ENCODE measurements at regions not wholly inside any gene's neighbourhood (a gene's known extent, or its start where the extent isn't known, plus 50 kb on each side); places are given as distances from the start of the nearest gene placed in this dataset.

- no peak for DNase-seq (ENCODE audit: low read depth)
- H3K4me3 ChIP-seq (ENCODE audit: low read depth, low read length): no peak overlapping the region
- TF ChIP-seq, protein P1, sequence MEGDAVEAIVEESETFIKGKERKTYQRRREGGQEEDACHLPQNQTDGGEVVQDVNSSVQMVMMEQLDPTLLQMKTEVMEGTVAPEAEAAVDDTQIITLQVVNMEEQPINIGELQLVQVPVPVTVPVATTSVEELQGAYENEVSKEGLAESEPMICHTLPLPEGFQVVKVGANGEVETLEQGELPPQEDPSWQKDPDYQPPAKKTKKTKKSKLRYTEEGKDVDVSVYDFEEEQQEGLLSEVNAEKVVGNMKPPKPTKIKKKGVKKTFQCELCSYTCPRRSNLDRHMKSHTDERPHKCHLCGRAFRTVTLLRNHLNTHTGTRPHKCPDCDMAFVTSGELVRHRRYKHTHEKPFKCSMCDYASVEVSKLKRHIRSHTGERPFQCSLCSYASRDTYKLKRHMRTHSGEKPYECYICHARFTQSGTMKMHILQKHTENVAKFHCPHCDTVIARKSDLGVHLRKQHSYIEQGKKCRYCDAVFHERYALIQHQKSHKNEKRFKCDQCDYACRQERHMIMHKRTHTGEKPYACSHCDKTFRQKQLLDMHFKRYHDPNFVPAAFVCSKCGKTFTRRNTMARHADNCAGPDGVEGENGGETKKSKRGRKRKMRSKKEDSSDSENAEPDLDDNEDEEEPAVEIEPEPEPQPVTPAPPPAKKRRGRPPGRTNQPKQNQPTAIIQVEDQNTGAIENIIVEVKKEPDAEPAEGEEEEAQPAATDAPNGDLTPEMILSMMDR (IDR thresholded peaks at IDR 0.05; ENCODE audit: insufficient read depth, low read depth, low read length): no peak
These were observed 69.4 kb upstream of the FBXL4 start for GRCh38 chr6:99017150-99017549.

DNA sequence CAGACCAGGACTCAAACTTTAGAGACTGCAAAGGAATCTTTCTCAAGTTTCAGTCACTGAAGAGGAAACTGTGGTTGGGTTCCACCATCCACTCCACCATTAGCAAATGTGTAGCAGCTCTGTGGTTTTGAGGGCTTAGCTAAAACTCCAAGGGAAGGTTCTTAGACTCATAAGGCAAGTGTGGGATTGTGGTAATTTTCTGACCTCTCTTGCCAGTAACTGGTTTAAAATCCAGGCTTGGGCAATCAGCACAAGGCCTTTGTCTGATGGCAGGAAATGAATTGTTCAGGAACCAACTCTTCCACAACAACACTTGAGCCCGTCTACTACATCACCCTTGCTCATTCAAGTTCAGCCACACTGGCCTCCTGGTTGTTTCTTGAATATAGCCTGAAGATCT, 68.6 kb upstream of the FBXL4 start:
- TF ChIP-seq, protein P1 (IDR thresholded peaks at IDR 0.05; ENCODE audit: insufficient read depth, low read depth, low read length): no peak
- DNase-seq (ENCODE audit: low read depth): no peak
- H3K4me3 ChIP-seq (ENCODE audit: low read depth, low read length): no peak overlapping the region

- H3K4me3 ChIP-seq (ENCODE audit: low read depth, low read length): no peak overlapping the region
- no peak for DNase-seq (ENCODE audit: low read depth)
- TF ChIP-seq, protein P1 (IDR thresholded peaks at IDR 0.05; ENCODE audit: insufficient read depth, low read depth, low read length): no peak
These were observed 66.3 kb upstream of the FBXL4 start for GRCh38 chr6:99014061-99014460.

DNA sequence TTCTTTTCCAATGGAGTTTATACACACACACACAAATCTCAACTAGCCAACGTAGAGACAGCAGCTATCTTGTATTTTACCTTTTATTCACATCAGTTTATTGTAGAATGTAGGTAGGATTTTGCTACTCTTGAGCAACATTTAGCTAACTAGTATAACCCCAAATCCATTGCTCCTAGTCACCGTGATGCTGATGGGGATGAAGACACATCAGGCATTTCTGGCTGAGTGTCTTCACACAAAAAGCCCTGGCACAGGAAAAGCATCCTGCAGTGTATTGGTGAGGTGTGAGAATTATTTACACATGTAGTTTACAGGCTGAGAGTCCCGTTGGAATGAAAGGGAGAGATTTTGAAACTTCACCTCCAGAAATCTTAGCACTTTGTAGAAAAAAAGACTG, 65.9 kb upstream of the FBXL4 start:
- no peak overlapping the region for H3K4me3 ChIP-seq (ENCODE audit: low read depth, low read length)
- no peak for DNase-seq (ENCODE audit: low read depth)
- TF ChIP-seq, protein P1 (IDR thresholded peaks at IDR 0.05; ENCODE audit: insufficient read depth, low read depth, low read length): no peak

DNA sequence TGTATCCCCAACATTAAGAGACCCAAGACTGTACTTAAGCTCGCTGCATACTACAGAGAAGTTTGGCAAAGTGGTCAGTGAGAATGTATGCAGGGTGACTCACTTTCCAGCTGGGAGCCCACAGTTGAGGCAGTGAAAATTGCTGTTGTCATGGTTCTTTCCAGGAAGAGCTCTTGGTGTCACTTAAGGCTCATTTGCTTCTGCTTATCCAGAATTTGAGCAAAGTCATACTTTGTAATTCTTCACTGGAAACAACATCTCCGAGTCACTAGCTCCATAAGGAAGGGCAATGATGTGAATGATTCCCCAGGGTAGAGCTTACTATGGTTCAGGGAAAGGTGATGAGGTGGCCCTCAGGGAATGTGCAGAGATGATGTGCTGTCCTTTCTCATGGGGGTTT, 65.4 kb upstream of the FBXL4 start:
- TF ChIP-seq, protein P1 (IDR thresholded peaks at IDR 0.05; ENCODE audit: insufficient read depth, low read depth, low read length): no peak
- DNase-seq (ENCODE audit: low read depth): peak; percentile 57
- no peak overlapping the region for H3K4me3 ChIP-seq (ENCODE audit: low read depth, low read length)

GRCh38 chr6:99011151-99011550, 63.4 kb upstream of the FBXL4 start:
- no peak overlapping the region for H3K4me3 ChIP-seq (ENCODE audit: low read depth, low read length)

DNA sequence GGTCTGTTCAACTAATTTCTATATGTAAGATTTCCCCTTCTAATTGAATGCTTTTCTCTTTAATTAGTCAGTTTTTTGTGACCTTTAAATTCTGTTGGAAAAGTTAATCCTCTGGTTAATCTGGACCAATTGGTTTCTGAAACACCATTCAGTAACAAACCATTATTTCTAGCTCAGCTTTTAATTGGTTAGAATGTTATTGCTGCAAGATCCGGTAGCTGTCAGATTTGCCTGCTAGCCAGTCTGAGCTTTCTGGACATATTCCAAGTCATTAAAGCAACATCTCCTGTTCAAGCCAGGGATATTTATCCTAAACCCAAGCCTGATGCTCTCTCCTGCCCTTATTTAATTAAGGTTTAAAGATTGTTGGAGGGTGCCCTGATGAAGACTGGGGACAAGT, 55.1 kb upstream of the FBXL4 start:
- no peak overlapping the region for H3K4me3 ChIP-seq (ENCODE audit: low read depth, low read length)
- TF ChIP-seq, protein P1 (IDR thresholded peaks at IDR 0.05; ENCODE audit: insufficient read depth, low read depth, low read length): no peak
- DNase-seq (ENCODE audit: low read depth): peak; percentile 14

More at GRCh38 chr6:99011151-99011550, 63.4 kb upstream of the FBXL4 start:
- DNase-seq (ENCODE audit: low read depth): no peak
- TF ChIP-seq, protein P1 (IDR thresholded peaks at IDR 0.05; ENCODE audit: insufficient read depth, low read depth, low read length): no peak
